ENCODE measurements at regions not wholly inside any gene's neighbourhood (a gene's known extent, or its start where the extent isn't known, plus 50 kb on each side); places are given as distances from the start of the nearest gene placed in this dataset.

DNA sequence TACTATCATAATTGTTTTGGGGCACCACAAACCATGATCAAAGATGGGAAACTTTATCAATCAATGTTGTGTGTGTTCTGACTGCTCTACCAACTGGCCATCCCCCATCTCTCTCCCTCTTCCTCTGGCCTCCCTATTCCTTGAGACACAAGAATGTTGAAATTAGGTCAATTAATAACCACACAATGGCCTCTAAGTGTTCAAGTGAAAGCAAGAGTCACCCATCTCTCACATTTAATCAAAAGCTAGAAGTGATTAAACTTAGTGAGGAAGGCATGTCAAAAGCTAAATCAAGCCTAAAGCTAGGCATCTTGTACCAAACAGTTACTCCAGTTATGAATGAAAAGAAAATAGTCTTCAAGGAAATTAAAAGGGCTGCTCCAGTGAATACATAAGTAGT, 390.3 kb upstream of the NFIA start (continued):
- TF ChIP-seq, protein P1, sequence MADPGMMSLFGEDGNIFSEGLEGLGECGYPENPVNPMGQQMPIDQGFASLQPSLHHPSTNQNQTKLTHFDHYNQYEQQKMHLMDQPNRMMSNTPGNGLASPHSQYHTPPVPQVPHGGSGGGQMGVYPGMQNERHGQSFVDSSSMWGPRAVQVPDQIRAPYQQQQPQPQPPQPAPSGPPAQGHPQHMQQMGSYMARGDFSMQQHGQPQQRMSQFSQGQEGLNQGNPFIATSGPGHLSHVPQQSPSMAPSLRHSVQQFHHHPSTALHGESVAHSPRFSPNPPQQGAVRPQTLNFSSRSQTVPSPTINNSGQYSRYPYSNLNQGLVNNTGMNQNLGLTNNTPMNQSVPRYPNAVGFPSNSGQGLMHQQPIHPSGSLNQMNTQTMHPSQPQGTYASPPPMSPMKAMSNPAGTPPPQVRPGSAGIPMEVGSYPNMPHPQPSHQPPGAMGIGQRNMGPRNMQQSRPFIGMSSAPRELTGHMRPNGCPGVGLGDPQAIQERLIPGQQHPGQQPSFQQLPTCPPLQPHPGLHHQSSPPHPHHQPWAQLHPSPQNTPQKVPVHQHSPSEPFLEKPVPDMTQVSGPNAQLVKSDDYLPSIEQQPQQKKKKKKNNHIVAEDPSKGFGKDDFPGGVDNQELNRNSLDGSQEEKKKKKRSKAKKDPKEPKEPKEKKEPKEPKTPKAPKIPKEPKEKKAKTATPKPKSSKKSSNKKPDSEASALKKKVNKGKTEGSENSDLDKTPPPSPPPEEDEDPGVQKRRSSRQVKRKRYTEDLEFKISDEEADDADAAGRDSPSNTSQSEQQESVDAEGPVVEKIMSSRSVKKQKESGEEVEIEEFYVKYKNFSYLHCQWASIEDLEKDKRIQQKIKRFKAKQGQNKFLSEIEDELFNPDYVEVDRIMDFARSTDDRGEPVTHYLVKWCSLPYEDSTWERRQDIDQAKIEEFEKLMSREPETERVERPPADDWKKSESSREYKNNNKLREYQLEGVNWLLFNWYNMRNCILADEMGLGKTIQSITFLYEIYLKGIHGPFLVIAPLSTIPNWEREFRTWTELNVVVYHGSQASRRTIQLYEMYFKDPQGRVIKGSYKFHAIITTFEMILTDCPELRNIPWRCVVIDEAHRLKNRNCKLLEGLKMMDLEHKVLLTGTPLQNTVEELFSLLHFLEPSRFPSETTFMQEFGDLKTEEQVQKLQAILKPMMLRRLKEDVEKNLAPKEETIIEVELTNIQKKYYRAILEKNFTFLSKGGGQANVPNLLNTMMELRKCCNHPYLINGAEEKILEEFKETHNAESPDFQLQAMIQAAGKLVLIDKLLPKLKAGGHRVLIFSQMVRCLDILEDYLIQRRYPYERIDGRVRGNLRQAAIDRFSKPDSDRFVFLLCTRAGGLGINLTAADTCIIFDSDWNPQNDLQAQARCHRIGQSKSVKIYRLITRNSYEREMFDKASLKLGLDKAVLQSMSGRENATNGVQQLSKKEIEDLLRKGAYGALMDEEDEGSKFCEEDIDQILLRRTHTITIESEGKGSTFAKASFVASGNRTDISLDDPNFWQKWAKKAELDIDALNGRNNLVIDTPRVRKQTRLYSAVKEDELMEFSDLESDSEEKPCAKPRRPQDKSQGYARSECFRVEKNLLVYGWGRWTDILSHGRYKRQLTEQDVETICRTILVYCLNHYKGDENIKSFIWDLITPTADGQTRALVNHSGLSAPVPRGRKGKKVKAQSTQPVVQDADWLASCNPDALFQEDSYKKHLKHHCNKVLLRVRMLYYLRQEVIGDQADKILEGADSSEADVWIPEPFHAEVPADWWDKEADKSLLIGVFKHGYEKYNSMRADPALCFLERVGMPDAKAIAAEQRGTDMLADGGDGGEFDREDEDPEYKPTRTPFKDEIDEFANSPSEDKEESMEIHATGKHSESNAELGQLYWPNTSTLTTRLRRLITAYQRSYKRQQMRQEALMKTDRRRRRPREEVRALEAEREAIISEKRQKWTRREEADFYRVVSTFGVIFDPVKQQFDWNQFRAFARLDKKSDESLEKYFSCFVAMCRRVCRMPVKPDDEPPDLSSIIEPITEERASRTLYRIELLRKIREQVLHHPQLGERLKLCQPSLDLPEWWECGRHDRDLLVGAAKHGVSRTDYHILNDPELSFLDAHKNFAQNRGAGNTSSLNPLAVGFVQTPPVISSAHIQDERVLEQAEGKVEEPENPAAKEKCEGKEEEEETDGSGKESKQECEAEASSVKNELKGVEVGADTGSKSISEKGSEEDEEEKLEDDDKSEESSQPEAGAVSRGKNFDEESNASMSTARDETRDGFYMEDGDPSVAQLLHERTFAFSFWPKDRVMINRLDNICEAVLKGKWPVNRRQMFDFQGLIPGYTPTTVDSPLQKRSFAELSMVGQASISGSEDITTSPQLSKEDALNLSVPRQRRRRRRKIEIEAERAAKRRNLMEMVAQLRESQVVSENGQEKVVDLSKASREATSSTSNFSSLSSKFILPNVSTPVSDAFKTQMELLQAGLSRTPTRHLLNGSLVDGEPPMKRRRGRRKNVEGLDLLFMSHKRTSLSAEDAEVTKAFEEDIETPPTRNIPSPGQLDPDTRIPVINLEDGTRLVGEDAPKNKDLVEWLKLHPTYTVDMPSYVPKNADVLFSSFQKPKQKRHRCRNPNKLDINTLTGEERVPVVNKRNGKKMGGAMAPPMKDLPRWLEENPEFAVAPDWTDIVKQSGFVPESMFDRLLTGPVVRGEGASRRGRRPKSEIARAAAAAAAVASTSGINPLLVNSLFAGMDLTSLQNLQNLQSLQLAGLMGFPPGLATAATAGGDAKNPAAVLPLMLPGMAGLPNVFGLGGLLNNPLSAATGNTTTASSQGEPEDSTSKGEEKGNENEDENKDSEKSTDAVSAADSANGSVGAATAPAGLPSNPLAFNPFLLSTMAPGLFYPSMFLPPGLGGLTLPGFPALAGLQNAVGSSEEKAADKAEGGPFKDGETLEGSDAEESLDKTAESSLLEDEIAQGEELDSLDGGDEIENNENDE (IDR thresholded peaks at IDR 0.05; ENCODE audit: insufficient replicate concordance, low read length) = no peak
- TF ChIP-seq BRCA1 (IDR thresholded peaks at IDR 0.05; ENCODE audit: low read depth, low read length) (no peak), SIX5 (IDR thresholded peaks at IDR 0.05; ENCODE audit: low read depth, low read length) (no peak)
